Neural crest cell (in vitro differentiated cells): ENCODE measurements at regions not wholly inside any gene's neighbourhood (a gene's known extent, or its start where the extent isn't known, plus 50 kb on each side); places are given as distances from the start of the nearest gene placed in this dataset.

Source experiments
- DNase-seq: peaks from one replicate; pipeline ENCODE4 v3.0.0; 2021; ENCODE audit warnings: low read depth, mixed read lengths, low spot score
- H3K27ac Mint-ChIP-seq: one replicate; pipeline ENCODE4 v1.8.0; 2021; ENCODE audit warnings: mild to moderate bottlenecking, mixed read lengths; ENCODE audit not compliant: unreplicated experiment
- H3K27me3 Mint-ChIP-seq: 2 replicates; pipeline ENCODE4 v1.8.0; 2021; ENCODE audit warnings: low read depth, mild to moderate bottlenecking, mixed read lengths
- H3K36me3 Mint-ChIP-seq: 2 replicates; pipeline ENCODE4 v1.8.0; 2021; ENCODE audit warnings: low read depth, mild to moderate bottlenecking, mixed read lengths
- H3K4me1 Mint-ChIP-seq: 2 replicates; pipeline ENCODE4 v1.8.0; 2021; ENCODE audit warnings: mixed read lengths
- H3K4me3 Mint-ChIP-seq: one replicate; pipeline ENCODE4 v1.8.0; 2021; ENCODE audit warnings: mild to moderate bottlenecking, mixed read lengths
- H3K9me3 Mint-ChIP-seq: 2 replicates; pipeline ENCODE4 v1.8.0; 2021; ENCODE audit warnings: mixed read lengths
- TF ChIP-seq, protein P1 (sequence below): fragments of 200-600 bp; sonication (generic); conservative IDR thresholded peaks from 2 replicates; pipeline ENCODE4 v1.5.0; 2021; ENCODE audit warnings: antibody characterized with exemption, mild to moderate bottlenecking

DNA sequence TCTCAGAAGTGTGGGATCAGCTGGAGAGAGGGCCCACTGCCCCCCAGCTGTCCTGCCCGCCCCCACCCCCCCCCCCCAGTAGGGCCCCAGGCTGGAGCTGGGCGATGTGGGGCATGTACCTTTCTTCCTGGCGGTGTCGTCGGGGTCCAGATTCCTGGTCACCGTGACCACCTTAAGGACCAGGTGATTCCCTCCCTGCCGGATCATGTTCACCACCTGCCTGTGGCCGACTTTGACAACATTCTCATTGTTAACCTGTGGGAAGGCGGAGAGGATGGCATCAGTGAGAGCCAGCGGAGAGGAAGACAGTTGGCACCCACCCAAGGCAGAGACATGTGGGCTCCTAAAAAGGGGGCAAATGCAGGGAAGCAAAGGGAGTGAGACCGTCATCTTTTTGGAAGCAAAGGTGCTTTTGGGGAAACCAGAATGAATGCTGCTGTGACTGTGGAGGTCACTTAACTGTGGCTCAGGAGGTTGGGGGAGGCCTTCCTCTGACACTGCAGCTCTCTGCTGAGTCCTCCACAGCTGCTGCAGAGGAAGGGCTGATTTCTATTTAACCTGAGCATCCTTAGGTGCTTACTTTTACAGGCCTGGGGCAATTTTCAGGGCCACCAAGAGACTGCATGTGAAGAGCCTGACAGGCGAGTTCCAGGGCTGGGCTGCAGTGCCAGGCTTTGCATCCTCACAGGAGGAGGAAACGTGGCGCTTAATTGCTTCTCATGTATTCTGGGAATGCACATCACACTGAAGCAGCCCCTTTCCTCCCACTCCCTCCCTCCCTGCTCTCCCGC lies 104.5 kb downstream of the CTTN start:
- TF ChIP-seq, protein P1, sequence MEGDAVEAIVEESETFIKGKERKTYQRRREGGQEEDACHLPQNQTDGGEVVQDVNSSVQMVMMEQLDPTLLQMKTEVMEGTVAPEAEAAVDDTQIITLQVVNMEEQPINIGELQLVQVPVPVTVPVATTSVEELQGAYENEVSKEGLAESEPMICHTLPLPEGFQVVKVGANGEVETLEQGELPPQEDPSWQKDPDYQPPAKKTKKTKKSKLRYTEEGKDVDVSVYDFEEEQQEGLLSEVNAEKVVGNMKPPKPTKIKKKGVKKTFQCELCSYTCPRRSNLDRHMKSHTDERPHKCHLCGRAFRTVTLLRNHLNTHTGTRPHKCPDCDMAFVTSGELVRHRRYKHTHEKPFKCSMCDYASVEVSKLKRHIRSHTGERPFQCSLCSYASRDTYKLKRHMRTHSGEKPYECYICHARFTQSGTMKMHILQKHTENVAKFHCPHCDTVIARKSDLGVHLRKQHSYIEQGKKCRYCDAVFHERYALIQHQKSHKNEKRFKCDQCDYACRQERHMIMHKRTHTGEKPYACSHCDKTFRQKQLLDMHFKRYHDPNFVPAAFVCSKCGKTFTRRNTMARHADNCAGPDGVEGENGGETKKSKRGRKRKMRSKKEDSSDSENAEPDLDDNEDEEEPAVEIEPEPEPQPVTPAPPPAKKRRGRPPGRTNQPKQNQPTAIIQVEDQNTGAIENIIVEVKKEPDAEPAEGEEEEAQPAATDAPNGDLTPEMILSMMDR: no peak
- Mint-ChIP-seq H3K27ac (no peak overlapping the region), H3K4me1 (peaks cover 28% of the 10 kb centered on the region), H3K27me3 (no peaks in the 10 kb centered on the region), H3K9me3 (no peaks in the 10 kb centered on the region), H3K4me3 (no peak overlapping the region), H3K36me3 (no peaks in the 10 kb centered on the region)
- no peak for DNase-seq

DNA sequence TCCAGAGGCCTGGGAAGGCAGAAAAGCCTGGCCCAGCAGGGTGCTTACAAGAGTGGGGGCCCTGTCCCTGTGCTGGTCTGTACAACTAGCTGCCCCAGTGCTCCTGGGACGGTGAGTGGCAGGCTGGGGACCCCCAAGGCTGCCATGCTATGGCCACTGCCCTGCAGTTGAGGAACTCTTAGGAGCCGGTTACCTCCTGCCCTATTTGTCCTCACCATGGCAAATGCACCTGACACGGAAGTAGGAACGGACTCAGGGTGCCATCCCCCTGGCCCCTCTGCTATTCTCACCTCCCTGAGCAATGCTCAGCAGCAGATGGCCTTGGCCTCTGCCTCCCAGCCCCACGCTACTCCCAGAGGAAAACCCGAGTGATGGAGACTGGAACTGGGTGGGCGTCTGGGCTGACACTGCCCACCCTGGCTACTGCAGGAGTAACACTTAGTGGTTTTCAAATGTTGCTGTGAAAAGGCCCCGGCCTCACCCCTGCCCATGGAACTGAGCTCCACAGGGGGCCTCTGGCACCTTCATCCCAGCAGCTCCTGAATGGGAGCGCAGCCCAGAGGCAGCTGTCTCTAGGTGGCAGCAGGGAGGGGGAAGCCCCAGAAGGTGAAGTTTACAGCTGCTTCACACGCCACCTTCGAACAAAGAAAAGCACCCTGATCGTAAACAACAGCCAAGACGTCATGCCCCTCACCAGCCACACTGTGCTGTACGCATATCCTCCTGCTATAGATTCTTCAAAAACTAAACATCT lies 105.3 kb downstream of the CTTN start:
- TF ChIP-seq, protein P1: peak; percentile 35
- Mint-ChIP-seq H3K27ac (peak overlapping the region; percentile 46), H3K36me3 (no peaks in the 10 kb centered on the region), H3K9me3 (no peaks in the 10 kb centered on the region), H3K4me3 (no peak overlapping the region), H3K27me3 (no peaks in the 10 kb centered on the region), H3K4me1 (peaks cover 28% of the 10 kb centered on the region)
- no peak for DNase-seq

DNA sequence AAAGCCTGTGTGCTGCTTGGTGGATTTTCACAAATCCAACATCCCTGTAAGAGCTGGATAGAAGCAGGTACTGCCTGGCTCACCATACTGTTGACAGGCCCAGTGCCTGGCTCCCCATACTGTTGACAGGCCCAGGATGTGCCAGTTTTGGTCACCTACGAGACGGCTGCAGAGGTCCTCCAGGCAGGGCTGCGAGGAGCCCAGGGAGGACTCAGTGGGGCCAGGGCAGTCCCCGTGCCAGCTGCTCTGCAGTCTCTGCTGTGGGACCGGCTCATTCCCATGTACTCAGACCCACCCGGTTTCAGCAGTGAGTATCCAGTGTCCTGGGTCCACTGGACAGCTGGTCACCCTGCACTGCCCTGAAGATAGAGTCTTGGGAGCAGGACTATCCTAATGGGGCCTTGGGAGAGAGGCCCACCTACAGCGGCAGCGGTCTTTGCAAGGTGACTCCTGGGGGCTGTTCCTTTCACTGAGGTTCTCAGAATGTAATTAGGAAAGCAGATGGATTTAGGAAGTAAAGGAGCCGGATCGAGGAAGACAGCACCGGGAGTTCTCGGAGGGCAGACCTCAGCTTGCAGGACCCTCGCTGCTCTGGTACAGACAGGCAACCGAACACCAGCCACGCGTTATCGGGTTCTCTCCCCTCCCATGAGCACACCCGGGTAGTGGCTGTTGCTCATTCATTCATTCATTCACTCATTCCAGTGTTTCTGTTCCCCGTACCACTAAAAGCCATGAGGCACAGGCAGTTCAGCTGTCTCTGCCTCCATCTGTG lies 106.1 kb downstream of the CTTN start:
- TF ChIP-seq, protein P1: no peak
- H3K27me3 Mint-ChIP-seq: no peaks in the 10 kb centered on the region
- no peak overlapping the region for H3K4me3 Mint-ChIP-seq
- no peaks in the 10 kb centered on the region for H3K36me3 Mint-ChIP-seq
- DNase-seq: no peak
- no peaks in the 10 kb centered on the region for H3K9me3 Mint-ChIP-seq
- peaks cover 29% of the 10 kb centered on the region for H3K4me1 Mint-ChIP-seq
- H3K27ac Mint-ChIP-seq: peak overlapping the region; percentile 46

DNA sequence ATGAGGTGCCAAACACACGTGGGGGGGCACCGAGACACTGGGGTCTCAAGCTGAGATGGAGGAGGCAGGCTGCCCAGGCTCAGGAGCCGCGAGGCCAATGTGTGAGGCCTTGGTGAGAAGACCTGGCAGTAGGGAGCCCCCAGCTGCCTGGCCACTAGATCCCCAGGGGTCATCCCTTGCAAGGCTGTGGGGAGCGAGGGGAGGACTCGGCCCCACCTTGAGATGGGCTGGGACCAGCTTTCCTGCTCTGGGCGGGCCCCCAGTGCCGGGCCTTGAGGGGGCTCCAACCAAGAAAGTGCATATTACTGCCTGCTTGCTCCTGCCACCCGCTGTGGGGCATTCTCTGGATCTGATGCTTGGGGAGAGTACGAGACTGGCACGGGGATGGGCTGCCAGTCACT lies 107.0 kb downstream of the CTTN start:
- no peak for DNase-seq
- H3K27ac Mint-ChIP-seq: no peak overlapping the region
- no peaks in the 10 kb centered on the region for H3K9me3 Mint-ChIP-seq
- no peaks in the 10 kb centered on the region for H3K27me3 Mint-ChIP-seq
- TF ChIP-seq, protein P1: no peak
- H3K4me3 Mint-ChIP-seq: no peak overlapping the region
- peaks cover 29% of the 10 kb centered on the region for H3K4me1 Mint-ChIP-seq
- no peaks in the 10 kb centered on the region for H3K36me3 Mint-ChIP-seq
